ENCODE measurements at regions not wholly inside any gene's neighbourhood (a gene's known extent, or its start where the extent isn't known, plus 50 kb on each side); places are given as distances from the start of the nearest gene placed in this dataset.

GRCh38 chr15:66928101-66928500 lies 137.3 kb upstream of the SMAD3 start:
- Histone ChIP-seq H3K4me3 (ENCODE audit: low read length) (peak overlapping the region; percentile 61), H3K4me1 (ENCODE audit: control insufficient read depth, insufficient read depth, low read length) (peaks cover 32% of the 10 kb centered on the region), H3K9ac (ENCODE audit: extremely low read depth, low read length, poor library complexity, severe bottlenecking) (peak overlapping the region; percentile 13), H3K27ac (ENCODE audit: low read depth, low read length) (no peak overlapping the region), H3K36me3 (ENCODE audit: control insufficient read depth, insufficient read depth, low read length) (peaks cover 4% of the 10 kb centered on the region), H3K9me3 (ENCODE audit: control insufficient read depth, low read length) (peaks cover 10% of the 10 kb centered on the region), H3K27me3 (ENCODE audit: control insufficient read depth, insufficient read depth, low read length, poor library complexity, severe bottlenecking) (no peaks in the 10 kb centered on the region)
- Mint-ChIP-seq H3K4me3 (no peak overlapping the region), H3K9me3 (peaks cover 11% of the 10 kb centered on the region), H3K27ac (peak overlapping the region; percentile 88), H3K4me1 (peaks cover 63% of the 10 kb centered on the region), H3K27me3 (ENCODE audit: insufficient read depth) (peaks cover under 1% of the 10 kb centered on the region), H3K36me3 (ENCODE audit: low read depth) (peaks cover 9% of the 10 kb centered on the region)
- DNase-seq, result peak; percentile 52
- no peak for TF ChIP-seq CTCF (conservative IDR thresholded peaks at IDR 0.05)

- peaks cover 15% of the 10 kb centered on the region for H3K36me3 Mint-ChIP-seq (ENCODE audit: low read depth)
- H3K27ac Mint-ChIP-seq, result peak overlapping the region; percentile 88
- Histone ChIP-seq H3K4me3 (ENCODE audit: low read length) (peak overlapping the region; percentile 61), H3K36me3 (ENCODE audit: control insufficient read depth, insufficient read depth, low read length) (peaks cover 4% of the 10 kb centered on the region), H3K9ac (ENCODE audit: extremely low read depth, low read length, poor library complexity, severe bottlenecking) (no peak overlapping the region), H3K4me1 (ENCODE audit: control insufficient read depth, insufficient read depth, low read length) (peaks cover 32% of the 10 kb centered on the region), H3K9me3 (ENCODE audit: control insufficient read depth, low read length) (peaks cover 16% of the 10 kb centered on the region), H3K27me3 (ENCODE audit: control insufficient read depth, insufficient read depth, low read length, poor library complexity, severe bottlenecking) (no peaks in the 10 kb centered on the region), H3K27ac (ENCODE audit: low read depth, low read length) (no peak overlapping the region)
- no peak for TF ChIP-seq CTCF (conservative IDR thresholded peaks at IDR 0.05)
- H3K4me1 Mint-ChIP-seq, result peaks cover 59% of the 10 kb centered on the region
- H3K27me3 Mint-ChIP-seq (ENCODE audit: insufficient read depth), result no peaks in the 10 kb centered on the region
- 88 to 94% methylated on average over 1 of the region's 1 CpG for WGBS, 2 experiments (ENCODE audit: insufficient coverage in 1 of 2, insufficient read length in 1 of 2)
- H3K9me3 Mint-ChIP-seq, result peaks cover 18% of the 10 kb centered on the region
- H3K4me3 Mint-ChIP-seq, result no peak overlapping the region
- no peak for DNase-seq
These were observed 136.6 kb upstream of the SMAD3 start for GRCh38 chr15:66928784-66929183.

DNA sequence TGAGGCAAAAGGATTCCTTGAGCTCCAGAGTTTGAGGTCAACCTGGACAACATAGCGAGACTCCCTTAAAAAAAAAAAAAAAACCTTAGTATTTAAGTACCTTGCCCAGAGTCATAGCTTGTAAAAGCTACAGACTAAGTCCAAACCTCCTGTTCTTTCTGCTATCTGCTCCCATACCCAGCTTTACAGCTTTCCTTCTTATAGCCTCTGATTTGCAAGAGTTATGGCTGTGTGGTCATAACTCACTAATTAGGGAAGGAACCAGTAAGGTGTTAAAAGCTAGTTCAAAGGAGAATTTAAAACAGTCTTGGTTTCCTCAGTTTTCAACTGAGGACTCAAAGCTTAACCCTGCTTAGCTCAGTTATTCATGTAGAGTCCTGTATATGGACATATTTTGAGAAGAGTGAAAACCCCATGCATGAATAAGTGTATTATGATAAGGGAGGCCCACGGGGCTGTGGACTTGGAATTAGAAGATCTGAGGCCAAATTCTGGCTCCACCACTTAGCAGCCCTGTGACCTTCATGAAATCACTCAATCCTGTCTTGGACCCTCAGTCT lies 135.5 kb upstream of the SMAD3 start:
- 100% methylated on average over 2 of the region's 2 CpGs; no CpG with 5 or more reads in 1 of the 2 experiments for WGBS, 2 experiments (ENCODE audit: insufficient coverage in 1 of 2, insufficient read length in 1 of 2)
- TF ChIP-seq CTCF (conservative IDR thresholded peaks at IDR 0.05), result no peak
- Mint-ChIP-seq H3K27me3 (ENCODE audit: insufficient read depth) (no peaks in the 10 kb centered on the region), H3K9me3 (peaks cover 29% of the 10 kb centered on the region), H3K27ac (no peak overlapping the region), H3K4me1 (peaks cover 59% of the 10 kb centered on the region), H3K4me3 (no peak overlapping the region), H3K36me3 (ENCODE audit: low read depth) (peaks cover 23% of the 10 kb centered on the region)
- Histone ChIP-seq H3K36me3 (ENCODE audit: control insufficient read depth, insufficient read depth, low read length) (peaks cover 4% of the 10 kb centered on the region), H3K9ac (ENCODE audit: extremely low read depth, low read length, poor library complexity, severe bottlenecking) (no peak overlapping the region), H3K4me1 (ENCODE audit: control insufficient read depth, insufficient read depth, low read length) (peaks cover 32% of the 10 kb centered on the region), H3K27ac (ENCODE audit: low read depth, low read length) (no peak overlapping the region), H3K4me3 (ENCODE audit: low read length) (no peak overlapping the region), H3K27me3 (ENCODE audit: control insufficient read depth, insufficient read depth, low read length, poor library complexity, severe bottlenecking) (no peaks in the 10 kb centered on the region), H3K9me3 (ENCODE audit: control insufficient read depth, low read length) (peaks cover 28% of the 10 kb centered on the region)
- no peak for DNase-seq
